ENCODE measurements at regions not wholly inside any gene's neighbourhood (a gene's known extent, or its start where the extent isn't known, plus 50 kb on each side); places are given as distances from the start of the nearest gene placed in this dataset.

DNA sequence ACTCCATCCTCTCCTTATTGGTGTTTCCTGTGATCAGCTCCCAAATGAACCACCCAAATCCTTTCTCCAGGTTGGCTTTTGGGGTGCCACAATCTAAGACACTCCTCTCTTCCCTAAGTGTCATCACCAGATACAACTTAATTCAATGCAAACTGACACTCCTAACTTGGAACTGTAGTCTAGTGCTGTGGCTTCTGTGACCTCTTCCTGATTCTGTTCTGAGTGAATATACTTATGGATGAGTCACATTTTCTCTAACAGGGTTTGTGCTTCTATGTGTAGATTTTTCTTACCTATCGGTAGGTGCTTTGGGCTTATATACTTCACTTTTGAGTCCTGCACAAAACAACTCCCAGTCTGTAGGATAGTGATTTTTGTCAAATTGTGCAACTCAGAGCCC is 141.3 kb upstream of the MAOA start:
- H3K27ac ChIP-seq, result no peak overlapping the region
- TF ChIP-seq, protein P1, sequence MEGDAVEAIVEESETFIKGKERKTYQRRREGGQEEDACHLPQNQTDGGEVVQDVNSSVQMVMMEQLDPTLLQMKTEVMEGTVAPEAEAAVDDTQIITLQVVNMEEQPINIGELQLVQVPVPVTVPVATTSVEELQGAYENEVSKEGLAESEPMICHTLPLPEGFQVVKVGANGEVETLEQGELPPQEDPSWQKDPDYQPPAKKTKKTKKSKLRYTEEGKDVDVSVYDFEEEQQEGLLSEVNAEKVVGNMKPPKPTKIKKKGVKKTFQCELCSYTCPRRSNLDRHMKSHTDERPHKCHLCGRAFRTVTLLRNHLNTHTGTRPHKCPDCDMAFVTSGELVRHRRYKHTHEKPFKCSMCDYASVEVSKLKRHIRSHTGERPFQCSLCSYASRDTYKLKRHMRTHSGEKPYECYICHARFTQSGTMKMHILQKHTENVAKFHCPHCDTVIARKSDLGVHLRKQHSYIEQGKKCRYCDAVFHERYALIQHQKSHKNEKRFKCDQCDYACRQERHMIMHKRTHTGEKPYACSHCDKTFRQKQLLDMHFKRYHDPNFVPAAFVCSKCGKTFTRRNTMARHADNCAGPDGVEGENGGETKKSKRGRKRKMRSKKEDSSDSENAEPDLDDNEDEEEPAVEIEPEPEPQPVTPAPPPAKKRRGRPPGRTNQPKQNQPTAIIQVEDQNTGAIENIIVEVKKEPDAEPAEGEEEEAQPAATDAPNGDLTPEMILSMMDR (conservative IDR thresholded peaks at IDR 0.05), result no peak

DNA sequence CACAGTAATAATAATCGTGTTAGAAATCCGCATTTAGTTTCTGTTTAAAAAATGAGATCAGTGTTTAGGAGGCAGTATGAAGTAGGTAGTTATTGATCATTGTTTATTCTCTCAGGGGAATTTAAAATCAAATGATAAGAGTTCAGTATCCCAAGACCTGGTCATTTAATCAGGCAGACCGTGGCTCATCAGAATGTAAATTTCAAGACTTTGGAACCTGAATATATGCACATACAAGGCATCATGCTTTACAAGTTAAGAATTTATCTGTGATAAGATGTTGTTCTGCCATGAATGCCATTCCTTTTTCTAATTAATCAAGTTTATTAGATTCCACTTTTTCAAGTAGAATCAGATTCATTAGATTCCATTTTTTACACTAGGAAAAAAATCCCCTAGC is 133.5 kb upstream of the MAOA start:
- no peak overlapping the region for H3K27ac ChIP-seq
- TF ChIP-seq, protein P1 (conservative IDR thresholded peaks at IDR 0.05), result no peak

DNA sequence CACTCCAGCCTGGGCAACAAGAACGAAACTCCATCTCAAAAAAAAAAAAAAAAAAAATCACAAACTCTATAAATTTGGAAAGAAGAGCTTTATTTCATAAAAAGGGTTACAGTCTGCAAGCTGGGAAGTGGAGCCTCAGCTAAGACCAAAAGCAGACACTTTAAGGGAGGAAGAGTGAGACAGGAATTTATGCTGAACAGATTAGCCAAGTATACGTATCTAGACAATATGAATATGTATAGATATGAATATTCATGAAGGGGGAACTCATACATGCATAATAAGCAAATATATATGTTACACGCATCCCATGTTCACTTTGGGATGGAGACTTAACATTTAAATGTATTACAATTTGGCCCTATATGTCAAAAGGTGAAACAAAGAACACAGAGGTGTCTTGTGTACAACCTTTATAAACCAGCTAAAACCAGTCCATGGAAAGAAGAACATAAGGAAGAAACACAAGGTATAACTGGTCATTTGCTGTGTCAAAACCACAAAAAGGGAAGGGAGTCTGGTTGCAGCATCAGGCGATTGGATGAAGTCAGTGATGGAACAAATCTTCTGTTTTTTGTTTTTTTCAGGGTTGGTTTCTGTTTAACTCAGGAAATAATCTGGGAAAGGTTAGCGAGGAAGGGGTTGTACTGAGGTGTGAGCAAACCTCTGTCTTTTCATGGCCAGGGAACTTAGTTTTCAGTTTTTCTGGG is 130.0 kb upstream of the MAOA start:
- H3K27ac ChIP-seq, result no peak overlapping the region
- TF ChIP-seq, protein P1 (conservative IDR thresholded peaks at IDR 0.05), result no peak

DNA sequence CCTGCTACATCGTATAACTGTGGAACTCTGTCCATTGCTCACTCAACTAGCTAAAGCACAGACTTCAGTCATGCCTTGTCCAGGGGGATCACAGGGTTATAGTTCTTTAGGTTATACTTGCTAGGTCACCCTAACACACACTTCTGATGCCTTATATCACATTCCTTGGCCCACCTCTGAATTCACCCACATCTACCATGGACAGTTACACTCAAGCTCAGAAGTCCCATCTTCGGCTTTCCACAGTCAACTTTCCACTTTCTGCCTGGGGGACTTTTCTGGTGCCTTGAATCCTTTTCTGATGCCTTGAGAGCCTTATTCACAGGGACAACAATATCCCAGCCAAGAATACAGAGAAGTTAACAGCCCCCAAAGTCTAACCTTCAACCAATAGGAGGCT is 129.2 kb upstream of the MAOA start:
- H3K27ac ChIP-seq, result no peak overlapping the region
- TF ChIP-seq, protein P1 (conservative IDR thresholded peaks at IDR 0.05), result no peak

DNA sequence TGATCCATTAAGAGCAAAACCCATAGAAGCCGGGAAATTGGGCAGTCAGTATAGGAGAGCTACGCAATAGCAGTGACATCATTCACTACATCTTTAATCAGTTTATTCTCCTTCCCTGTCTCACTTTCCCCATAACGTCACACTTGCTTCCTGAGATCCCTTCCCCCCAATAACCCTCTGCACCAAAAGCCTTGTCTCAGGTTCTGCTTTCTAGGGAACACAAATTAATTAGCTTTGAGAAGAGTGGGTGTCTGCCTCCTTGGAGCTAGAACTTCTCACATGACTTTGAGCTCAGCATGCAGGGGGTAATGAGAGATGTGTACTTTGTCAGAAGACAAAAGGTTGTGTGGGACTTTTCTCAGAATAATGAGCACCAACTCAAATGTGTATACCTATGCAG is 128.3 kb upstream of the MAOA start:
- TF ChIP-seq, protein P1 (conservative IDR thresholded peaks at IDR 0.05), result no peak
- no peak overlapping the region for H3K27ac ChIP-seq

DNA sequence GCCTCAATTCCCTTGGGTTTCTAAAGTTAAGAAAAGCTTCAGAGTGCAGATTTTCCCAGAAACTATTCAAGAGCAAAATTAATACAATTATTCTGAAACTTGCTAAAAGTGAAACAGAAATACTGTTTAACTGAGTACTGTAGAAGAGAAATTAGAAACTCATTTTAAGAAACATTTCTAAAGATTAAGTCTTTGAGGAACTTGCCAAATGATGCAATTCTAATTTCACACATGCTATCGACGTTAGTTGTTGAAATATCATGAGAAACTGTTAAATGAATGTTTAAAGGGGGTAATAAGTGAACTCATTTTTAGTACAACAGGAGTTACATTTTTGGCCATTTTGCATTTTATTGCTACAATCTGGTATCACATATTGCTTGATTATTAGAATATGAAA is 125.3 kb upstream of the MAOA start:
- no peak overlapping the region for H3K27ac ChIP-seq

DNA sequence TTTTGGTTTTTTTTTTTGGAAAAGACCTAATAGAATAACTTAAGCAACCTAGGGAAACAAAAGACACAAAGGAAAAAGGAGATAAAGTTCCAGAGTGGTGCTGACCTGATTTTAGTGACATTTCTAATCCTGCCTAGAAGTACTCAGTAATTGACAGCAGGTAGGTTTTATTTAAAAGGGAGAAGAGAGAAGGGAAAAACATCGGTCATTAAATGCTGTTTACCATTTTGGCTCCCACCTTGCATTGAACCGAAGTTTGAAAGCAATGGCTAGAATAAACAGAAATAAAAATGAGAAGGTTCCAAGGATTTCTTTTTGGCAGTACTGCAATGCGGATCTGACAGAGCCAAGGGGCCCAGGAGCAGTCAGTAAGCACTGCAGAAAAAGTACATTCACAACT is 115.8 kb upstream of the MAOA start:
- TF ChIP-seq, protein P1 (conservative IDR thresholded peaks at IDR 0.05), result no peak
- H3K27ac ChIP-seq, result no peak overlapping the region

More for the DNA sequence above, 125.3 kb upstream of the MAOA start:
- TF ChIP-seq, protein P1 (conservative IDR thresholded peaks at IDR 0.05), result no peak
